GM12892 (cell line): ENCODE measurements at regions not wholly inside any gene's neighbourhood (a gene's known extent, or its start where the extent isn't known, plus 50 kb on each side); places are given as distances from the start of the nearest gene placed in this dataset.

Experiments used
- DNase-seq: peaks from one replicate; pipeline ENCODE4 v3.0.0; 2011; ENCODE audit not compliant: insufficient read length
- FAIRE-seq: peaks from 2 replicates; lab custom pipeline; 2011; peaks lifted over from hg19 to GRCh38; lab: Jason Lieb, UNC
- POLR2A ChIP-seq: IDR thresholded peaks from 2 replicates; pipeline ENCODE4 v1.6.1; 2011; ENCODE audit warnings: low read depth, low read length, control low read depth
- POLR2AphosphoS5 ChIP-seq: IDR thresholded peaks from 2 replicates; pipeline ENCODE4 v1.6.1; 2011; ENCODE audit warnings: low read depth, low read length, control low read depth
- TAF1 ChIP-seq: IDR thresholded peaks from 2 replicates; pipeline ENCODE4 v1.6.1; 2011; ENCODE audit warnings: low read depth, mild to moderate bottlenecking, control low read depth, low read length, borderline replicate concordance

DNA sequence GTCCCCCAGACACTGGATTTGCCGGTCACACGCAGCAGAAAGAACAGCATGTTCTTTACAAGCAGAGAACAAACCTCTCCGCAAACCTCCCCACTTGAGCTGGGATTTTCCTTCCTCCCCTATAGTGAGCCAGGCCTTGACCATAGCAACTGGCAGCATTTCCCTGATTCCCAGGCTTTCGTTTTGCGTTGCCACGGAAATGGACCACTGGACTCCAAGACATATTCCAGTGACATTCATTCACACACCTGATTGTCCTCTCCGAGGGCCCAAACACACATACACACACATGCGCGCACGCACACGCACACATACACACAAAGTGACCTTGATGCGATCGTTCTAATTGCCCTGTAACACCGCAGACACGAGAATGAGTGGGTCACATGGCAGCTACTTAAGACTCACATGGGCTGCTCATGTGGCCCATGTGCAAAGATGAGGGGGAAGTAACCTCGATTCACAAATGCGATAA, 80.9 kb upstream of the CPEB4 start:
- TF ChIP-seq TAF1: no peak
- TF ChIP-seq POLR2AphosphoS5: no peak
- no peak for TF ChIP-seq POLR2A
- FAIRE-seq: no peak

DNA sequence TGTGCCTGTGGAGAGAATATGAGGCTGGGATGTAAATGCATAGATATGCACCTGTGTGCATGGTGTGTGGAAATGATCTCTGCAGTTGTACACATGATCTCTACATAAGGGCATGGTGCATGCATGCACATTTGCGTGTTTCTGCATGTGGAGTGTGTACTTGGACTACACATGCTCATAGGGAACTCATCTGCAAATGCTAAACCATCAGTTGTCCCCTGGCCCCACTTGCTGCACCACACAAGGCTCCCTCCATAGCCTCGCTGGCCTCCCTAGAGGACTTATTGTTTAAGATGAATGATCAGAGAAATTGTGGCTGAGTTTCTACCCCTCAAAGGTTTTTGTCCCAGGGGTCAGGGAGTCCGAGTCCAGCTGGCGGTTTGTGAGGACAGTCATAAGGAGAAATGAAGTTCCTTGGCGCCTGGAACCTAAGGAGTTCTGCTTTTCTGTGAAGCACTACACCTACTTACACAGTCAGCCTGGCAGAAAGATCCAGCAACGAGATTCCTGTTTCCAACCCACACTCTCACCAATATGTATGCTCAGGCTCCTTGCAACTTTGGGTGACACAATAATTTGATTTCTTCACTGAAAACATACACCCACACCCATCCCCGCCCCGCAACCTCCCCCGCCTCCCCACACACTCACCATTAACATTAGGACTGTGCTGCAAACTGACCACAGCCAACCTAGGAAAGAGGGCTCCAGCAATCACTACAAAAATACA, 79.9 kb upstream of the CPEB4 start:
- no peak for FAIRE-seq
- DNase-seq: no peak
- no peak for TF ChIP-seq POLR2A
- no peak for TF ChIP-seq TAF1
- TF ChIP-seq POLR2AphosphoS5: no peak

More for the DNA sequence above, 80.9 kb upstream of the CPEB4 start:
- DNase-seq: no peak

DNA sequence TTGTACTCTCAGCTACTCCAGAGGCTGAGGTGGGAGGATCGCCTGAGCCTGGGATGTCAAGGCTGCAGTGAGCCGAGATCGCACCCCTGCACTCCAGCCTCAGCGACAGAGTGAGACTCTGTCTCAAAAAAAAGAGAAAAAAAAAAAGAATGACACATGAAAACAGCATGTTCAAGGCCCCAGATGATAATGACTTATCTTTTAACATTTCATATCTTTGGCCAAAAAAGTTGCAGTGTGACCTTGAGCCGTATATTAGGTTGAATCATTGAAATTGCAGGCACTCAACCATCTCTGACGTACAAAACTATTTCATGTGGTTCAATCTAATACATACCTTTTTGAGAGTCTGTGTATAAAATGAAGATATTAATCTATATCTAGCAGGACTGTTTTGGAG, 79.1 kb upstream of the CPEB4 start:
- TF ChIP-seq TAF1 (no peak), POLR2A (no peak), POLR2AphosphoS5 (no peak)
- no peak for DNase-seq
- FAIRE-seq: no peak

DNA sequence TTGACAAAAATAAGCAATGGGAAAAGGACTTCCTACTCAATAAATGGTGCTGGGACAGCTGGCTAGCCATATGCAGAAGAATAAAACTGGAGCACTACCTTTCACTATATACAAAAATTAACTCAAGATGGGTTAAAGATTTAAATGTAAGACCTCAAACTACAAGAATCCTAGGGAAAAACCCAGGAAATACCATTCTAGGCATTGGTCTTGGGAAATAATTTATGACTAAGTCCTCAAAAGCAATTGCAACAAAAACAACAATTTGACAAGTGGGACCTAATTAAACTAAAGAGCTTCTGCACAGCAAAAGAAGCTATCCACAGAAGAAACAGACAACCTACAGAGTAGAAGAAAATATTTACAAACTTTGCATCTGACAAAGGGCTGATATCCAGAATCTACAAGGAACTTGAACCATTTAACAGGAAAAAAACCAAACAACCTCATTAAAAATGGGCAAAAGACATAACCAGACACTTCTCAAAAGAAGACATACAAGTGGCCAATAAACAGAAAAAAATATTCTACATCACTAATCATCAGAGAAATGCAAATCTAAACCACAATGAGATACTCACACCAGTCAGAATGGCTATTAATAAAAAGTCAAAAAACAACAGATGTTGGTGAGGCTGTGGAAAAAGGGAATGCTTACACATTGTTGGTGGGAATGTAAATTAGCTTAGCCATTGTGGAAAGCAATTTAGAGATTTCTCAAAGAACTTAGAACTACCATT, 75.2 kb upstream of the CPEB4 start:
- no peak for FAIRE-seq
- no peak for DNase-seq
- TF ChIP-seq POLR2AphosphoS5 (no peak), POLR2A (no peak), TAF1 (no peak)

DNA sequence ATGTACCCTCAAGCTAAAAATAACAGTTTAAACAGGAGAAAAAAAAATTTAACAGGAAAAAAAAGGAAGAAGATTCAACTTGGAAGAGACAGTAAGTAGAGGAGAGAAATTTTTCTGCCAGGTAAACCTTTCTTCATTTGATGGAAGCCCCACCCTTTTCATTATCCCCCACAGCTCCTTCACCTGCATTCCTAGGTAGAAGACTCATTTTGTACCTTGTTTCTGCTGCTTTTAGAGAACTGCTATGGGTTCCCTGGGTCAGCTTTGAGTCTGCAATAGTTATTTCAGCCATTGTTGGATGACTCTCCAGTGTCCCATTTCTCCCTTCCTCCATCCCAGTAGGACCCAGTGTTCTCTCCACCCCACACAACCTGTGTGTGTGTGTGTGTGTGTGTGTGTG, 74.1 kb upstream of the CPEB4 start:
- TF ChIP-seq POLR2AphosphoS5: no peak
- TF ChIP-seq TAF1: no peak
- TF ChIP-seq POLR2A: no peak
- FAIRE-seq (no peak), DNase-seq (no peak)

DNA sequence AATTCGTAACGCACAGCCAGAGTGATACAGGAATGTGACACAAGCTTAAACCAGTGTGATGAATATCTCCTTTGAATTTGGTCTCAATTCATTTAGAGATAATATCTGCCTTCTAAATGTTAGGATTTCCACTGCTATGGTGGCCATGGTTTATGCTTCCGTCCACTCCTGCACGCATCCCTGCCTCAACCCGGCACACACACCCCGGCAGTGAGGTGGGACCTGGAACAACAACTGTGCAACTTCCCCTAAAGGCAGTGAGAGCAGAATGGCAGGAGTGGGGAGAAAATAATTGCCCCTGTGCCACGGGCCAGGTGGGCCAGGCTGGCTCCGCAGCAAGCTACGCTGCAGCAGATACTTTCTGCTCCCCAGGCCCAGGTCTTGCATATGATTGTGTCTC, 72.6 kb upstream of the CPEB4 start:
- FAIRE-seq (no peak), DNase-seq (no peak)
- TF ChIP-seq TAF1 (no peak), POLR2AphosphoS5 (no peak), POLR2A (no peak)

DNA sequence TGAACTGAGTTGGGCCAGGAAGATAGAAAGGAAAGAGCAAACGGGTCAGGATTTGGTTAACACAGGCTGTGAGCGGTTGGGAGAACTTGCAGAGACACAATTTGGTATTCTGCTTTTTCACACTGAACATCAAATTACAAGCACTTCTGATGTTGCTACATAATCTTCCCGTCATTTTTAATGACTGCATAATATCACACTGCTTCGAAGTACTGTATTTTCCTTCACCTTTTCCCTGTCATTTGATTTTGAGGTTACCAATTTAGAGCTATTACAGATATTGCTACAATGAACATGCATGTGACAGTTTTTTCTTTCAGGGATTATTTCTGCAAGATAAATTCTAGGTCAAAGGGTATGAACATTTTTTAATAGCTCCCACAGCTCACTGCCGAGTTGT, 71.4 kb upstream of the CPEB4 start:
- TF ChIP-seq TAF1 (no peak), POLR2A (no peak), POLR2AphosphoS5 (no peak)
- no peak for FAIRE-seq
- DNase-seq: no peak

DNA sequence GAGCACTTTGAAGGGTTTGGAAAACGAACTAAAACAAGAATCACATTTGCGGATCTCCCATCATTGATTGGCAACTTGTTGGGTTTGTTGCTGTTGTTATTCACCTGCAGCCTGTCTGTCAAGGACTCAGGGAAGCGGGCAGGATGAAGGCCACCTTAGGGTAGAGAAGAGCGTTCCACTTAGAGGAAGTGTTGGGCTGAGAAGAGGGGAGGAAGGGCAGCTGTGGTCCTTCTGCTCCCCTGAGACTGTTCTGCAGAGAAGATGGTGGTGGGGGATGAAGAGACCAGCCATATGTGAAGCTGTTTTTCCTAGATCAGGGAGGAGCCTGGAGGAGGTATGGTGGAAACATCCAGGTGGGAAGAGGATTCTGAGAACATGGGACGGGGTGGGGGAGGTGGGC, 70.6 kb upstream of the CPEB4 start:
- no peak for DNase-seq
- TF ChIP-seq POLR2A (no peak), POLR2AphosphoS5 (no peak), TAF1 (no peak)
- FAIRE-seq: no peak

DNA sequence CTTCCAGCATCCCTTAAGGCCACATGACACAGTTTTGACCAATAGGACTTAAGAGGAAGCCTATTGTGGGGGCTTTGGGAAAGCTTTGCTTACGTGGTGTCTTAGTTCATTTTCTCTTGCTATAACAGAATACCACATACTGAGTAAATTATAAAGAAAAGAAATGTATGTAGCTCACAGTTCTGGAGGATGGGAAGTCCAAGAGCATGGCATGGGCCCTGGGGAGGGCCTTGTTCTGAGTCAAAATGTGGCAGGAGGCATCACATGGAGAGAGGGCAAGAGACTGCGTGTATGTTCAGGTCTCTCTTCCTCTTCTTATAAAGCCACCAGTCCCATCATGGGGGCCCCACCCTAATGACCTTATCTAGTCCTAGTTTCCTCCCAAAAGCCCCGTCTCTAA, 68.6 kb upstream of the CPEB4 start:
- FAIRE-seq (no peak), DNase-seq (no peak)
- TF ChIP-seq POLR2A (no peak), POLR2AphosphoS5 (no peak), TAF1 (no peak)

DNA sequence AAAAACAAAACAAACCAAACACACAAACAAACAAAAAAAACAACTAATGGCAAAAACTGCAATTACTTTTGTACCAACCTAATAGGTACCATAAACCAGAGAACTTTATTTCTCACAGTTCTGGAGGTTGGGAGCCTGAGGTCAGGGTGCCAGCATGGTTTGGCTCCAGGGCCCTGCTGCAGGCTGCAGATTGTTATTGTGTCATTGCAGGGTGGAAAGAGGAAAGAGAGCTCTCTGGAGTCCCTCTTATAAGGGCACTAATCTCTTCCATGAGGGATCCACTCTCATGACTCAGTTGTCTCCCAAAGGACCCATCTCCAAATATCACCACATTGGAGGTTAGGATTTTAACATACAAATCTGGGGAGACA, 64.9 kb upstream of the CPEB4 start:
- DNase-seq (no peak), FAIRE-seq (no peak)
- TF ChIP-seq POLR2A (no peak), POLR2AphosphoS5 (no peak), TAF1 (no peak)

DNA sequence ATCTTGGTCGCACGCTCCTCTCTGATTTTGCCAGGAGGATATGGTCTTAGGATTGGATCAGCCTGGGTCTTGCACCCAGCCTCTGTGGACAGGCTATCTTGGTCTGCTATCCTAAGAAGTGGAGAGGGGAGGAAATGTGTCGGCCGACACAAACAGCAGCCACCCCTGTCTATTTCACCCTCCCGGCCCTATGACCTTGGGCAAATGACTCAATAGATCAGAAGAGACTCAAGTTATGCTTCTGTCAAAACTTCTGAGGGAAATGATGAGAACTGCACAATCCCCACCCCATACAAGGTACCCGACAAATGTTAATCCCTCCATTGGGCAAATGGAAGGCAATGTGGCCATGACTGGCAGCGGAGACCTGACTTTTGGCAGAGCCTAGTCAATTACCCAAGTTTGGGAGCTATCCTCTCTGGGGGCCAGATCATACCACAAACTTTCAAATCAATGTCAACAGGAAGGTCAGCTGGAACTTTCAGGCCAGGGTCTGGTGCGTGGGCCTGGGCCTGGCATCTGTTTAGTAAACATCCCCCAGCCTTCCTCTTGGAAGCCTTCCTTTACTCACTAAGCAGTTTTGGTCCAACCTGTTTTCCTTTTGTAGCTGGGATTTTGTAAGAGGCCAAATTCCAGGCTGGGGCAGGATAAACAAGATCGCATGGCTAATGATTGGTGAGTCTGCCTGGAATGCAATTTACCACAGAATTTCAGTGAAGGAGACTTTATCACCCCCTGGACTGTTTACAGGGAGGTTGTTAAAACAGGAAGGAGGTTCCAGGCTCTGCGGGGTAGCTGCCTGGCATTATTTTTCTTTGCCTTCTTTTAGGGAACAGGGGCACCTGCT, 64.2 kb upstream of the CPEB4 start:
- DNase-seq: no peak
- TF ChIP-seq TAF1 (no peak), POLR2AphosphoS5 (no peak), POLR2A (no peak)
- FAIRE-seq: no peak
